HG02885 (cell line): ENCODE measurements at regions not wholly inside any gene's neighbourhood (a gene's known extent, or its start where the extent isn't known, plus 50 kb on each side); places are given as distances from the start of the nearest gene placed in this dataset.
"Not testable (repeated sequence)": the region's sequence is repeated elsewhere in the genome, so short reads cannot be mapped to it uniquely, and the experiment has no call there.

Experiments used
- ATAC-seq: cut with Tn5 transposase; IDR thresholded peaks from one replicate; pipeline ENCODE4 v1.9.1; 2021; ENCODE audit warnings: mild to moderate bottlenecking; ENCODE audit not compliant: unreplicated experiment, poor library complexity

GRCh38 chr13:31598990-31599389, 140.3 kb upstream of the RXFP2 start:
- no peak for ATAC-seq

GRCh38 chr13:31605076-31605860, 134.1 kb upstream of the RXFP2 start:
- no peak for ATAC-seq

GRCh38 chr13:31607531-31607930, 131.8 kb upstream of the RXFP2 start:
- not testable (repeated sequence) for ATAC-seq

- not testable (repeated sequence) for ATAC-seq
Observed at GRCh38 chr13:31608780-31609179, 130.5 kb upstream of the RXFP2 start.

- ATAC-seq = no peak
Observed at GRCh38 chr13:31610270-31610998, 128.9 kb upstream of the RXFP2 start.

GRCh38 chr13:31611214-31611613, 128.1 kb upstream of the RXFP2 start:
- ATAC-seq = no peak

- ATAC-seq = no peak
Observed at GRCh38 chr13:31614073-31614472, 125.3 kb upstream of the RXFP2 start.

- ATAC-seq = no peak
Observed at GRCh38 chr13:31614704-31615103, 124.6 kb upstream of the RXFP2 start.

- ATAC-seq = no peak
Observed at GRCh38 chr13:31625115-31625514, 114.2 kb upstream of the RXFP2 start.

GRCh38 chr13:31627097-31627845, 112.1 kb upstream of the RXFP2 start:
- no peak for ATAC-seq

- ATAC-seq = no peak
Observed at GRCh38 chr13:31629085-31629780, 110.1 kb upstream of the RXFP2 start.

GRCh38 chr13:31631071-31631470, 108.3 kb upstream of the RXFP2 start:
- ATAC-seq = no peak

- ATAC-seq = no peak
Observed at GRCh38 chr13:31631746-31632145, 107.6 kb upstream of the RXFP2 start.

GRCh38 chr13:31638577-31638976, 100.7 kb upstream of the RXFP2 start:
- no peak for ATAC-seq

GRCh38 chr13:31639443-31640163, 99.7 kb upstream of the RXFP2 start:
- ATAC-seq = no peak

GRCh38 chr13:31649766-31650165, 89.6 kb upstream of the RXFP2 start:
- ATAC-seq = no peak

- ATAC-seq = no peak
Observed at GRCh38 chr13:31653730-31654129, 85.6 kb upstream of the RXFP2 start.

GRCh38 chr13:31663880-31664585, 75.3 kb upstream of the RXFP2 start:
- no peak for ATAC-seq
